Bronchial epithelial cell (primary cell): ENCODE measurements at regions not wholly inside any gene's neighbourhood (a gene's known extent, or its start where the extent isn't known, plus 50 kb on each side); places are given as distances from the start of the nearest gene placed in this dataset.
"Not testable (repeated sequence)": the region's sequence is repeated elsewhere in the genome, so short reads cannot be mapped to it uniquely, and the experiment has no call there.

Source experiments
- DNase-seq: peaks from one replicate; pipeline ENCODE4 v3.0.0-alpha.2; 2010; ENCODE audit warnings: low read depth
- FAIRE-seq: peaks from 2 replicates; lab custom pipeline; 2011; peaks lifted over from hg19 to GRCh38; lab: Jason Lieb, UNC
- H3K27me3 ChIP-seq: 2 replicates; pipeline ENCODE4 v1.5.1; 2011; ENCODE audit warnings: low read length; ENCODE audit not compliant: control insufficient read depth, insufficient read depth
- H3K36me3 ChIP-seq: 2 replicates; pipeline ENCODE4 v1.5.1; 2011; ENCODE audit warnings: low read length; ENCODE audit not compliant: control insufficient read depth, insufficient read depth
- H3K4me3 ChIP-seq: 2 replicates; pipeline ENCODE4 v1.5.1; 2011; ENCODE audit warnings: mild to moderate bottlenecking, low read depth, low read length, control low read depth
- TF ChIP-seq, protein P1 (sequence below): IDR thresholded peaks from 2 replicates; pipeline ENCODE4 v1.5.1; 2011; ENCODE audit warnings: mild to moderate bottlenecking, moderate library complexity, low read length, control low read depth, inconsistent platforms; ENCODE audit not compliant: insufficient read depth, severe bottlenecking

DNA sequence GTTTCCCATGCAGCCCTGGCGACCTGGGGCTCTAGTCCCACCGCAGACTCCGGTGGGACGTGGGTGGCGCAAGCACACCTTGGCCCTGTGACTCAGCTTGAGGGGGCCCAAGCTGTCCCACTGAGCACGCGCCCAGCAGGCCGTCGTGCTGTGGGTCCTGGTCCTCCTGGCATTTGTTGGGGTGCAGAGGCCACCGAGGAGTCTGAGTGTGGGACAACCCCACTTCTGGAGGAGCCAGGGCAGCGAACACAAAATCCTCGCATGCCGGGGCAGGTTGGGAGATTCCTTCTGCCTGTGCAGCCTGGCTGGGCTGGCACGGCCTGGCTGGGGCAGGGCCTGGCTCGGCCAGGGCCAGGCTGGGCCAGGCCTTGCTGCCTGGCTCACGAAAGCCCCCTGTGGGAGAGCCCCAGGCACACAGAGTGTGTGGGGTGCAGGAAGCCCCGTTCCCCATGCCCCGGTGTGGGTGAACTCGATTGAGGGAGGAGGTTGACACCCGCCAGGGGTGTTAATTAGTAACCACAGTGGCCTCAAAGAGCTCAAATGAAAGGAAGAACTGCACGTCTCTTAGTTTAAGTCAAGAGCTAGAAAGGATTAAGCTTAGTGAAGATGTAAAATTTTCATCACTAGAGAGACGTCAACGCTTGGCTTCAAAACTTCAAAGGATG is 1808.5 kb upstream of the DEFB115 start:
- DNase-seq, result no peak
- FAIRE-seq, result no peak

DNA sequence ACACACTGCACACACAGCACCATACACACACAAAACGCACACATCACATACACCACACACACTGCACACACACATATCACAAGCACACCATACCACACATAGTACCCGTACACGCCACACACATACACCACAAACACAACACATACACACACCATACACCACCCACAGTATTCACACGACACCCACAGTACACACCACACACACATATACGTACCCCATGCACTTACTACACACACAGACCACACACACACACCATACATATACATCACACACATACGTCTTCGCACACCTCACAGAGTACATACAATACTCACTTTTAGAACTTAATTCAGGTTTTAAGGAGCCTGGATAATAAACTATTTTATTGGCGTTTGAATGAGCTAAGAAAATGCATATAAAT is 1805.3 kb upstream of the DEFB115 start:
- no peaks in the 10 kb centered on the region for H3K27me3 ChIP-seq

More for the DNA sequence above, 1808.5 kb upstream of the DEFB115 start:
- TF ChIP-seq, protein P1, sequence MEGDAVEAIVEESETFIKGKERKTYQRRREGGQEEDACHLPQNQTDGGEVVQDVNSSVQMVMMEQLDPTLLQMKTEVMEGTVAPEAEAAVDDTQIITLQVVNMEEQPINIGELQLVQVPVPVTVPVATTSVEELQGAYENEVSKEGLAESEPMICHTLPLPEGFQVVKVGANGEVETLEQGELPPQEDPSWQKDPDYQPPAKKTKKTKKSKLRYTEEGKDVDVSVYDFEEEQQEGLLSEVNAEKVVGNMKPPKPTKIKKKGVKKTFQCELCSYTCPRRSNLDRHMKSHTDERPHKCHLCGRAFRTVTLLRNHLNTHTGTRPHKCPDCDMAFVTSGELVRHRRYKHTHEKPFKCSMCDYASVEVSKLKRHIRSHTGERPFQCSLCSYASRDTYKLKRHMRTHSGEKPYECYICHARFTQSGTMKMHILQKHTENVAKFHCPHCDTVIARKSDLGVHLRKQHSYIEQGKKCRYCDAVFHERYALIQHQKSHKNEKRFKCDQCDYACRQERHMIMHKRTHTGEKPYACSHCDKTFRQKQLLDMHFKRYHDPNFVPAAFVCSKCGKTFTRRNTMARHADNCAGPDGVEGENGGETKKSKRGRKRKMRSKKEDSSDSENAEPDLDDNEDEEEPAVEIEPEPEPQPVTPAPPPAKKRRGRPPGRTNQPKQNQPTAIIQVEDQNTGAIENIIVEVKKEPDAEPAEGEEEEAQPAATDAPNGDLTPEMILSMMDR, result no peak
- no peaks in the 10 kb centered on the region for H3K36me3 ChIP-seq
- no peak overlapping the region for H3K4me3 ChIP-seq
- H3K27me3 ChIP-seq, result peaks cover 3% of the 10 kb centered on the region

DNA sequence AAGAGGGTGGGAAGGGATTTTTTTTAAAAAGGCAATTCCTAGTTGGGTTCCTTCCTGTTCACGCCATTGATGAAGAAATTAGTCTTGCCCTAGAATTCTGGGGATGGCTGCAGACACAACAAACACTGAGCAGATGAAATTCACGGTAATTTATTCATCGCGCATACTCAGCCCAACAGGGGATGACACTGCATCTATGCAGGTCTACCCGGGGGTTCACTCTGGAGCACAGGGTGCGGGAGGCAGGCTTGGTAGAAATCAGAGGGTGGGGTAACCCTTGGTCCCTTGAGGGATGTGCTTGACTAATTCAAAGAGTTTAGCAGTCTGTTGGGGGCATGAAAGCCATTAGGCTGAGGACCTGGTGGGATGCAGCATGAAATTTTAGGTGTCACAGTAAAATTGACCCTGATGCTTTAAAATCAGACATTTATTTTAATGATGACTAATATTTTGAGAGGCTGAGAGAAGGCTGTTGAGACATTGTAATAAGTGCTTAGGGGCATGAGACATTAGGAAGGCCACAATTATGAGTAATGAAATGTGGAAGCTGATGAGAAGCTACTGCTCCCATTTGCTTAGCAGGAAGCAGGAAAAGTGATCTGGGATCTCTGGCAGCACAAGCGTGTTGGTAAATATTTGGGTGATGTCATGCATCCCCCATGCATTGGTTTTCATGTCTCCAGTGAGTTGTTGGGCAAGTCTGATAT is 1800.3 kb upstream of the DEFB115 start:
- not testable (repeated sequence) for H3K4me3 ChIP-seq, FAIRE-seq, H3K36me3 ChIP-seq, H3K27me3 ChIP-seq
- peak; percentile 48 for DNase-seq

More for the DNA sequence above, 1805.3 kb upstream of the DEFB115 start:
- FAIRE-seq (no peak), DNase-seq (no peak)
- no peaks in the 10 kb centered on the region for H3K36me3 ChIP-seq
- TF ChIP-seq, protein P1, result no peak
- no peak overlapping the region for H3K4me3 ChIP-seq

DNA sequence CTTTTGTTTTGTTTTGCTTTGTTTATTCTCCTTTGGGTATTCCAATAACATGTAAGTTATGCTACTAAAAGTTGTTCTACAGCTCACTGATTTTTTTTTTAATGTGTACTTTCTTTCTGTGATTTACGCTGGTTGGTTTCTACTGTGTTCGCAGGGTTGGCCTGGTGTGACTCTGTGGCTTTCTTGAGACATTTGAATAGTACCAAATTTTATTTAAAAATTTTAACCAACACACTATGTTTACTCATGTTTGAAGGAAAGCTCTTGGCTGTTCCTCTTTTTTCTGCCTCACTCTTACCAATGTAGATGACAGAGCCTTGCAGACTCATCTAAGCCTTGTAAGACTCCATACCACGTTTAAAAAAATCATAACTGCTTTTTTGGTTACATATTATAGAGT is 1784.9 kb upstream of the DEFB115 start:
- Histone ChIP-seq H3K27me3 (no peaks in the 10 kb centered on the region), H3K4me3 (no peak overlapping the region), H3K36me3 (no peaks in the 10 kb centered on the region)
- no peak for DNase-seq
- TF ChIP-seq, protein P1, result no peak
- FAIRE-seq, result no peak

DNA sequence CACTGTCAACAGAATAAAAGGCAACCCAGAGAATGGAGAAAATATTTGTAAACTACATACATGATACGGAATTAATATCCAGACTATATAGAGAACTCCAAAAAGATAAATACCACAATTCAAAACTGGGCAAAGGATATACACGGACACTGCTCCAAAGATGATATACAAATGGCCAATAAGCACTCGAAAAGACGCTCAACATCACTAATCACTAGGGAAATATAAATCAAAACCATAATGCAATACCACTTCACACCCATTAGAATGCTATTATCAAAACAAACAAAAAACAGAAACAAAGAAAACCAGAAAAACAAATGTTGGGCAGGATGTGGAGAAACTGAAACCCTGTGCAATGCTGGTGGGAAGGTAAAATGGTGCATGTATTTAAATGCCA is 1764.6 kb upstream of the DEFB115 start:
- not testable (repeated sequence) for H3K27me3 ChIP-seq, H3K4me3 ChIP-seq, H3K36me3 ChIP-seq, FAIRE-seq, DNase-seq

DNA sequence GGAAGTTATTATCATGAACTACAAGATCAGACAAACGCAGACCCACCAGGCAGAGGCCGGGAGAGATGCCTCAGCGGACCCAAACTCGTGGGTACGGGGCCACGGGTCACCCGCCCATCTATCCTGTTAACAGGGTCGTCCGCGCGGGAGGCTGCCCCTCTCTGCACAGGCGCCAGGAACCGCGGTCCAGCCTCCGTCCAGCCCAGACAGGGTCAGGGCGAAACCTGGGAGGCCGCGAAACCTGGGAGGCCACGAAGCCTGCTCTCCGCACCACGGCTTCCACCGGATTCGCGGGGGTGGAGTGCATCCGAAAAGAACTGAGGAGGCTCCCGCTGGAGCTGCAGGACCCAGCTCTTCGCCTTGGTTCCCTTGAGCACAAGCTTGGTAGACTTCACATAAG is 1760.7 kb upstream of the DEFB115 start:
- not testable (repeated sequence) for H3K27me3 ChIP-seq, H3K36me3 ChIP-seq, FAIRE-seq, DNase-seq
- peak overlapping the region; percentile 15 for H3K4me3 ChIP-seq

DNA sequence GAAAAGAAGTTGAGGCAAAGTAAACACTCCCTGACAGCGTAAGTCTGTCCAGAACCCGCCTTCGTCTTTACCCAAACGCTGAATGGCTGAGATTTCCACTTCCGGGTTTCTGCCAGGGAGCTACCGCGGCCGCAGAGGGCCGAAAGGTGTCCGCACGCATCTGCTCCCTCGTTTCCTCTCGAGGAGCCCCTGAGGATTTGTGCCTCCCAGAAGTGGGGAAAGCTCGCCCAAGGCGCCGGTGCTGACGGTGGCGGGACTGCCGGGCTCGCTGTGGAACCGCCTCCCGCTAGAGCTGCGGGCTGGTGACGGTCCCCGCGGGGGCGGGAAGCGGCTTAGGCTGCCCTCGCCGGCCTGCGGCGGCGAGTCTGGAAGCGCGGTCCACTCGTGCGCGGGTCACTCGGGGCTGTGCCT is 1760.2 kb upstream of the DEFB115 start:
- H3K4me3 ChIP-seq, result peak overlapping the region; percentile 15

DNA sequence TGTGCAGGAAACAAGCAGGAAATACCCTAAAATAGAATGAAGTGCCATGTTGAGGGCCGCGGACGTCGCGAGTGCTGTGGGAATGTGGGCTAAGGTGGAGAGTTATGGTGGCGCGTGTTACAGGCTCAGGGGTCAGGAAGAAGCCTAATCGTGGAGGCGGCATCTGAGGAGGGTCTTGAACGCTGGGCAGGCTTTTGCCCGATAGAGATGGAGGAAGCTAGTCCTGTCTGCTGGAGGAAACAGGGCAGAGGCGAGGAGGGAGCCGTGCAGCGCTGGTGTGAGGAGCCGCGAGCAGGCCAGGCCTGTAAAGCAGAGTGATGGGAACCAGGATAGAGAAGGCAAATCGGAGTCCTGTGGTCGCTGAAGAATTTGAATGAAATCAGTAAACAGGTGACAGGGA is 1759.8 kb upstream of the DEFB115 start:
- DNase-seq, H3K4me3 ChIP-seq, H3K27me3 ChIP-seq, H3K36me3 ChIP-seq, FAIRE-seq: not testable (repeated sequence)

More for the DNA sequence above, 1760.2 kb upstream of the DEFB115 start:
- H3K27me3 ChIP-seq, result no peaks in the 10 kb centered on the region
- no peaks in the 10 kb centered on the region for H3K36me3 ChIP-seq
- no peak for FAIRE-seq
- peak; percentile 3 for DNase-seq
- TF ChIP-seq, protein P1, result no peak

DNA sequence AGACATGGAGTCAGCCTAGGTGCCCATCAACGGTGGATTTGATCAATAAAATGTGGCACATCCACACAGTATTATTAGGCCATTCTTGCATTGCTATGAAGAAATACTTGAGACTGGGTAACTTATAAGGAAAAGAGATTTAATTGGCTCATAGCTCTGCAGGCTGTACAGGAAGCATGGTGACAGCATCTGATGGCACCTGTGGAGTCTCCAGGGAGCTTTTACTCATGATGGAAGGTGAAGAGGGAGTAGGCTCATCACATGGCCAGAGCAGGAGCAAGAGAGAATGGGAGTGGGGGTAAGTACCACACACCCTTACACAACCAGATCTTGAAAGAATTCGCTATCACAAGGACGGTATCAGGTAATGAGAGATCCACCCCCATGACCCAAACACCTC is 1756.7 kb upstream of the DEFB115 start:
- FAIRE-seq, DNase-seq, H3K4me3 ChIP-seq, H3K27me3 ChIP-seq, H3K36me3 ChIP-seq: not testable (repeated sequence)

DNA sequence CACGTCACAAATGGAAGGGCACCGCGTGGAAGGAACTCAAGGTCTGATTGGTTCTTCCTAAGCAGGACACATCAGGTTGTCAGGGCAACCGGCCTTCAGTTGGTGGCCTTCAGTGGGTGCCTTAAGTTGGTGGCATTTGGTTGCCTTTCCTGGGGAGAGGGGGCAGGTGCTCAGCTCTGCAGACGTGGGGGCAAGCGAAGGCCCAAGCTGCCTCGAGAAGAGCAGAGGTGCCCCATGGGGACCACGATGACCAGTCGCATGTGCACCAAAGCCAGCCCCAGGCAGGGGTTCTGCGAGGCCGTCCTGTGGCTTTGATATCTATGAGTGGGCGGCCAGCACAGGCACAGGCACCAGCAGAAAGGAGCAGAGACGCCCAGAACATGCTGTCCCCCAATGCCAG is 1742.8 kb upstream of the DEFB115 start:
- not testable (repeated sequence) for H3K27me3 ChIP-seq, H3K36me3 ChIP-seq, H3K4me3 ChIP-seq, DNase-seq, FAIRE-seq
